Adrenal gland (tissue), 5 donors: ENCODE measurements at regions not wholly inside any gene's neighbourhood (a gene's known extent, or its start where the extent isn't known, plus 50 kb on each side); places are given as distances from the start of the nearest gene placed in this dataset.
"Not testable (repeated sequence)": the region's sequence is repeated elsewhere in the genome, so short reads cannot be mapped to it uniquely, and the experiment has no call there.

Experiments used
- CTCF ChIP-seq, 6 experiments: fragments of 450-650 bp in 4 of 6; fragments of 200-600 bp in 2 of 6; sonication (generic) in 1 of 6; IDR thresholded peaks; 1 replicate in 5 of 6; 2 replicates in 1 of 6; pipeline versions ENCODE4 v1.5.1 to v1.8.0; 2016 to 2021; ENCODE audit warnings: antibody characterized with exemption in 6 of 6, mild to moderate bottlenecking in 2 of 6, moderate library complexity in 1 of 6
- POLR2A ChIP-seq, 2 donors: fragments of 450-650 bp; IDR thresholded peaks; one replicate each; pipeline ENCODE4 v1.6.1; 2017; ENCODE audit warnings: antibody characterized with exemption in 2 of 2, mild to moderate bottlenecking in 2 of 2, moderate library complexity in 1 of 2
- donor health status: DM: no; HTN: no; CAD: no.

GRCh38 chr13:43956975-43957374 is 77.3 kb downstream of the LACC1 start:
- TF ChIP-seq CTCF, POLR2A (IDR thresholded peaks at IDR 0.05): not testable (repeated sequence)
